ENCODE measurements at regions not wholly inside any gene's neighbourhood (a gene's known extent, or its start where the extent isn't known, plus 50 kb on each side); places are given as distances from the start of the nearest gene placed in this dataset.

DNA sequence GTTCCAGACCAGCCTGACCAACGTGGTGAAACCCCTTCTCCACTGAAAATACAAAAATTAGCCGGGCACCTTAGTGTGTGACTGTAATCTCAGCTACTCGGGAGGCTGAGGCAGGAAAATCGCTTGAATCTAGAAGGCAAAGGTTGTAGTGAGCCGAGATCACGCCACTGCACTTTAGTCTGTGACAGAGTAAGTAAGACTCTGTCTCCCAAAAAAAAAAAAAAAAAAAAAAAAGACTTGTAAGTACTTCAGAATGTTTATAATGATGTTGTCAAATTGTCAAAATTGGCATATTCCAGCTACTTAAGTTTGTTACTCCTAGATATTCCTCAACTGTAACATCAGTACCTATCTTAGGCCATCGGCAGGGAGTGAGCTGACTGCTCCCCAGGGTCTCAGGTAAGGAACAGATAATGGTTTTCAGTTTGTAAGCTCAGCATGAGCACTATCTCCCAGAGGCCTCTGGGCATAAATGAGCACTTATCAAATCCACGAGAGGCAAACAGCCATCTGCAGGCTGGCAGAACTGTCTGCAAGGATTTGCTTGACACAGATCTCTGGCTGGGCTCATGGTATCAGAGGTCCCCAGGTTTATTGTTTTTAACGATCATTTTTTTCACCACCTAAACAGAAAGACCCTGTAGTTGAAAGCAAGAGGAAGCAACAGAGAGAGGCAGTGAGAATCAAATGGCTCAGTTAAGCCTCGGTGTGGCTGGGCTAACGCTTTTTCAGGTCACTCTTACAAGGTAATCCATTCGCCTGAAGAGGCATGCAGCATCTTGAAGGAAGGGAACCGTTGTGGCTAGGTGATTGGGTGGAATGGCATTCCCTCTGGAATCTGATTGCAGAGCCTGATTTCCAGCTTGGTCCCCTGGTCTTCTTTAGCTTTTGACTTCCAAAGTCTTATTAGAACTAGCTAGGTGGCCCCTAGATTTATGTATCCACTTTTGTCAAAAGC, 115.9 kb downstream of the LY86 start:
- DNase-seq (ENCODE audit: extremely low read depth, low read depth, low spot score), result no peak

DNA sequence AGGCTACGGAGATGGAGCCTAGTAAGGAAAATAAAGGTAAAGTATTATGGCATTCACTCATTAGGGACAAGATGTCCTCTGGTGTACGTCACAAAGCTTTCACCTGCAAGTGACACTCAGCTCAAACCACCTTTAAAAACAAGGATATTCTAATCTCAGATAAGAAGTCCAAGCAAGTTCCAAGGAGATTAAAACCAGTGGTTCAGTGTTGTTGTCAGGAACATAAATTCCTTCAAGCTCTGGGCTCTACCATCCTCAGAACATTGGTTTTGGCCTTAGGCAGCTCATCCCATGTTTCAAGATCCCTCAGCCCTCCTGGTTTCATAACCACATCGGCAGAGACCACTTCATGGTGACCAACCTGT, 116.5 kb downstream of the LY86 start:
- DNase-seq (ENCODE audit: extremely low read depth, low read depth, low spot score), result no peak

DNA sequence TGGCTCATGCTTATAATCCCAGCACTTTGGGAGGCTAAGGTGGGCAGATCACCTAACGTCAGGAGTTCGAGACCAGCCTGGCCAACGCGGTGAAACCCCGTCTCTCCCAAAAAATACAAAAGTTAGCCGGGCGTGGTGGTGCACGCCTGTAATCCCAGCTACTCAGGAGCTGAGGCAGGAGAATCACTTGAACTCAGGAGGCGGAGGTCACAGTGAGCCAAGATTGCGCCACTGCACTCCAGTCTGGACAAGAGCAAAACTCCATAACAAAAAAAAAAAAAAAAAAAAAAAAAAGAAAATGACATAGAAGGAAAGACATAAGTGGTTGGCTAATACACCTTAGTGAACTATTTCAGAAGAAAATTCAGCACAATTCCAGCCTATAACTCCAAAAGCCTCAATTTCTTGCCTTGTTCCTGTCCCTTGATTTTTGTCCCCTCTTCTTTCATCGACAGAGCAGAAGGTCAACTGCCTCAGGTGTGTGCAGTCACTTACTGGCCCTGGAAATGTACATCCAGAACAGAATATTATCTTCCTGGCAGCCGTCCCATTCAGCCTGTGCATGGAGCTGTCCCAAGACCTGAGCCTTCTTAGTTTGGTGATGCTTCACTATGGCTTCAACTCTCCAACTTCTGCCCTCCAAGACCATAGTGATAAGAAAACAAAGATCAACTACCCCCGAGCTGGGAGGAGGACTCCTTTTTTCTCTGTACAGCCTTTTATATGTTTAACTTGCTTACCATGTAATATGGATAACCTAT, 117.6 kb downstream of the LY86 start:
- no peak for DNase-seq (ENCODE audit: extremely low read depth, low read depth, low spot score)

DNA sequence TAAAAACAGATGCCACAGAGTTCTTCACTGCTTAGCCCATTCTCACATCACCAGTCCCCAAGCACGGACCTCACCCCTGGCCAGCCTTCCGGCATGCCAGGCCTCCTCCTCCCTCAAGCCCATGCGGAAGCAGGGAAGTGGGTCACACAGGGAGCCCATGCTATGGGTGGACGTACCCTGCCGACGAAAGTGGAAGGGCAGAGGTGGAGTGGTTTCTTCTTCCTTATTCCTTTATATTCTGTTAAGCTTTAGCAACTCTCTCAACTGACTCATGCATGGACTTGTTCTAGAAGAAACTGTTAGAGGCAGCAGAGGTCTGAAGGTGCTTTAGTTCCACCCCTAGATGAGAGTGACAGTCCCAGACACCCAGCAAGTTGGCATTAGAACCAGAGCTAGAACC, 118.6 kb downstream of the LY86 start:
- no peak for DNase-seq (ENCODE audit: extremely low read depth, low read depth, low spot score)

DNA sequence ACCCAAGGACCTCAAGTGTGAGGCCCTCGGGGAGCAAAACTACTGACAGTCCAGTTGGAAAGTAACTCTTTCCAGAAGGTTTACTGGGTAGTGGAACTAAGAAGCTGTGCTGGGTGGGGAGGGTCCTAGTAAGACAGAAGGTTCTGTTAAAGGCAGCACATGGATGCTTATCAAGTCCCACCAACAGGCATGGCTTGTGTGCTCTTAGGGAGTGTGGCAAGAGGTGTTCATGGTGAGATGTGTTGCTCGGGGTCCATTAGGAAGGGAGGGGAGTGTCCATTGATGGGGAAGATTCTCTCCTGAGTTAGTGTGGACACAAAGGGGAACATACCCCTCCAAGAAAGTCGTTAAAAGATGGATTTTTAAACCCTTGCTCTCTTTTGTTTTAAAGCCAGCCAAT, 120.6 kb downstream of the LY86 start:
- no peak for DNase-seq (ENCODE audit: extremely low read depth, low read depth, low spot score)

DNA sequence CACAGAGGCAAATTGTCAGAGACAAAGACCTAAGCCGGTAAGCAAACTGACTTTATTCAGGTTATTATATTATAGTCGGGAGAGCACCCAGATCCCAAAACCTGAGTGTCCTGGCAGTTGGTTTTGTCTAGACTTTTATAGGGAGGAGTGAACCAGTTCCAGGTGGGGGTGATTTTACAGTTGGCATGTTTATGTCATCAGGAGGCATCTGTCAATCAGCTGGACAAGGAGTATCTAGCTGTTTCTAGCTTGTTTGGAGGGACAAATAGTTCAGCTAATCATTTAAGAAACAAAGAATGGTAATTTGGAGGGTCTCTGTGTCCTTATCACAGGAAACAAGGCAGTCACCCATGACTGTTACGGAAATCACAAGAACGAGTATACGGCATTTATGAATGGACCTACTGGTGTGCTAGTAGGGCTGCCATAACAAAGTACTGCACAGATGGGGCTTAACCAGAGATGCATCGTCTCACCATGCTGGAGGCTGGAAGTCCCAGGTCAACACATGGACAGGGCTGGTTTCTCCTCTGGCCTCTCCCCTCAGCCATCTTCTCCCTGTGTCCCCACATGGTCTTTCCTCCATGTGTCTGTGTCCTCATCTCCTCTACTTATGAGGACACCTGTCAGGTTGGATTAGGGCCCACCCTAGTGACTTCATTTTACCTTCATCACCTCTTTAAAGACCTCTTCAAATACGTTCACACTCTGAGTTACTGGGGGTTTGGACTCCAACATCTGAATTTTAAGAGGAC, 122.7 kb downstream of the LY86 start:
- no peak for DNase-seq (ENCODE audit: extremely low read depth, low read depth, low spot score)

DNA sequence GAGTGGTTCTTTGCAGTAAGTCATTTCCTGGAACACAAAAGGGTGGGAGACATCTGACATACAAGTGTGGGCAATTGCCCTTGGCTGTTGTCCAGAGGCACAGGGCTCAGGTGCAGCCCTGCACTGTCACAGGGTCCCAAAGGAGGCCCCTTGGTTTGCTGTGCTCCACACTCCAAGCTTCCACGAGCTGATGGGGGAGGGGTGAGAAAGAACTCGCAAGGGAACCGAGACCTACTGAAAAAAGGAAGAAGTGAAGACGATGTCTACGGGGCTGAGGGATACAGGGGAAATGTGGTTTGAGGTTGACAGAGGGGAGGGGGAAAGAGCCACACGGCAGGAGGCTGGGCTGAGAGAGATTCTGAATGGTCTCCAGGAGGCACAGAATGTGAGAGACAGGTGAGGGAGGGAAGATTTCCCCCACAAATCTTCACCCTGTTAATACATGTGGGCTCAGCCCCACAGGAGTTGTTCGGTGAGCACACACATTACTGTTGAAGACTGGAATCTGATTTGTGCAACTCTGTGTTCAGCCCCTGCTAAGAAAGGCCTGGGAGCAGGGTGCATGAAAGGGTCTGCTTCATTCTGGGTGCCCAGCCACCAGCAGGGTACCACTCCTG, 123.4 kb downstream of the LY86 start:
- no peak for DNase-seq (ENCODE audit: extremely low read depth, low read depth, low spot score)

DNA sequence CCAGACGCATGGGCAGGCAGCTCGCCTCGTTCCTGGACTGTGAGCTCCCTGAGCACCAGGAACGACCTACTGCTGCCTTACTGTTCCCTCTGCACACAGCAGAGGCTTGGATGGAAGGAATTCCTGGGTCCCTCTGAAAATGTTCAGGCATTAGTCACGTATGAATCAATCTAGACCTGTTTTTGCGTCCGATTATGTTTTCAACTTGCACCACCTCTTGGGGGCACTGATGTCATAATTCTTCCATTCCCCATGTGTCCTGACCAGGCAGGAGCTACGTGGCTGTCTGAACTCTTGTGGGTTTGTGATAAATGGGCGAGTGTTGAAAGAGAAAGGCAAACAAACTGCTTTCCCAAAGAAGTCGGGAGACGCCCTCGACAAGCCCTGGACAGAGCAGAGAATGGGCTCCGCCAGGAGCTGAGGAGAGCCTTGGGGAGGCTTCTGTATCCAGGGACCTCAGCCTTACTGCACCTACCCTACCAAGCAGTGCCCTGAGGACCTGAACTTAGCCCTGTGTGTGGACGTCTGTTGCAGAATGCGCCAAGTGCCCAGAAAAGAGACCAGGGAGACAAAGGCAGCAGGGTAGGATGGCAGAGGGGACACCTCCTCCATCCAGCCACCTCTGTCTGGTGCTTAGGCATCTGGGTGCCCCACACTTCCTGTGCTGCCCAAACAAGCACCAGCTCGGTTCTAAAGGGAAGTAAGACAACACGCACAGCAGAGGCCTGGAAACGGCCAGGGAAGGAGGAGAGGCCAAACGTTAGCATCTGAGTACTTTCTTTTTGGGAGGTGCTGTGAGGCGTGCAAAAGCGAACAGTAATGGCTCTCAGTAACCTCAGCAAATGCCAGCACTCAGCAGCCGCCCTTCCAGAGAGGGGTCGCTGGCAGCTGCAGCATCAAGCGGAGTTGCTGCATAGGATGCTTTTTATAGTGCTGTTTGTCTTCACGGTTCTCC, 124.2 kb downstream of the LY86 start:
- no peak for DNase-seq (ENCODE audit: extremely low read depth, low read depth, low spot score)

DNA sequence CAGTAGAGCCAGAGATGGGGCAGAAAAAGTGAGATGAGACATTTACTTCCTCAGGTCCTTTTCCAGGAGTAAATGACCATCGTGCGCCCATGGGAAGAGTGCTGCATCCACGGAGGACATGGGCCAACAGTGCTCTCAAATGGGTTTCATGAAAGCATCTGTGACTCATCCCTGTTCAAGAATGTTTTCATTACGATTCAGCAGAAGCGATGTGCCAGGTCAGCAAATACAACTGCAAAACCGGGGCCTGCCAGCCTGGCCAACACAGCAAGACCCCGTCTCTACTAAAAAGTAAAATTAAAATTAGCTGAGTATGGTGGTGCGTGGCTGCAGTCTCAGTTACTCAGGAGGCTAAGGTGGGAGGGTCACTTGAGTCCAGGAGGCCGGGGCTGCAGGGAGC, 125.1 kb downstream of the LY86 start:
- no peak for DNase-seq (ENCODE audit: extremely low read depth, low read depth, low spot score)

DNA sequence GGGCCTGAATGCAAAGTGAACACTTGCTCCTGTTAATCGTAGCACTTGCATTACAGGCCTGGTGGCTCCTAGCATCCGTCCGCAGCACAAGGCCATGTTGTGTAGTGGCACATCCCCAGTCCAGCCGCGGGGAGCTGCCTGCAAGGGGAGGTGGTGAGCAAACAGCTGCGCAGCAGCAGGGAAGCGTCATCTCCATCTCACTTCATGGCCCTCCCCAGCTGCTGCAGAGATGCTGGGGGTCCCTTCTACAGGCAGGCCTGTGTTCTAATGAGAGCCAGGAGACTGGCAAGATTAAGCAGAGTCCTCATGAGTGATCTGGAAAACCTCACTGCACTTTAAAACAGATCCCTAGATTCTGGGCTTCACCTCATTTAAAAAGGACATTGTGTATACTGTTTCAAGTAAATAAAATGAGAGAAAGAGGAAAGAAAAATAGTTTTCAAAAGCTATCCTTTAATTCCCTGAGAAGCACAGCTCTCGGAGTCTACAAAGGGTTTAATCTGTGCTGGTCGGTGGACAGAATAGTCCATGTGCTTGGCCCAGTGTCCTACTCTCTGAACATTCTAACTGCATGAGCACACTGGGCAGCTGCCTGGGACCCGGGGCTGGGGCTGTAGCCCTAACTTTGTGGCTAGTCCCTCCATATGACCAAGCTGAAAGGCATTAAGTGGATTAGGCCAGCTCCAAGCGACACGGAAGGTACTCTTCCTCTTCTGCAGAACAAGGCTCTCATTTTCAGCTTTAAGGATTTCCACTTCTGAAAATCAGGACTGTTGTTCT, 125.8 kb downstream of the LY86 start:
- DNase-seq (ENCODE audit: extremely low read depth, low read depth, low spot score), result no peak

DNA sequence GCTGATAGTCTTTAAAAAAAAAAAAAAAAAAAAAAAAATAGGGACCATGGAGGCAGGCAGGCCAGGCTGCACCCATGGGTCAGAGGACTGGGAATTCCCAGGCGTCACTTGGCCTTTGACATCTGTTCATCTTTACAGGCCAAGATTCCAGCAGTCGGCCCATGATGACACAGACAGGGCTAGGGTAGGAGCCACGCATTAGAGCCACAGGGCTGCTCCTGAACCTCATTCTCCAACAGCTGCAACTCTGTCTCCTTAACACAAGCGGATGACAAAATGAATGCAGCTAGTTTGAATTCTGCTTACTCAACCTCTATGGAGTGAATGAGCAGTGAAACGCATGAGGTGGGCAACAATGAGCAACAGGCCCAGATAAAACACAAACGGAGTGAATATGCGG, 126.4 kb downstream of the LY86 start:
- DNase-seq (ENCODE audit: extremely low read depth, low read depth, low spot score), result no peak

DNA sequence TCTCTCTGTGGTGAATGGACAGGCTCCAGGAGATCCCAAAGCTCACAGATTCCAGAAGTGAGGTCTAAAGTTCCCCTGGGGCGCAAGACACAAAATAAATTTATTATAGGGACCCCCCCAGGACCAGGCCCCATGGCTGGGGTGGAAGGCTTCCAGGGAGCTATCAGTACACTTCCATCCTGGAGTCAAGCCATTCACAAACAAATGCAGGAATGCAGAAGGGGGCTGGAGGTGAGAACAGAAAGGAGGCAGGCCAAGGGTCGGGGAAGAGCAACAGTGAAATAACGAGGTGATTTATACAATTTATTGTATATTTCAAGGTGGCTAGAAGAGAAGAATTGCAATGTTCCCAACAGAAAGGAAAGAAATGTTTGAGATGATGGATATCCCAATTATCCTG, 126.9 kb downstream of the LY86 start:
- no peak for DNase-seq (ENCODE audit: extremely low read depth, low read depth, low spot score)

DNA sequence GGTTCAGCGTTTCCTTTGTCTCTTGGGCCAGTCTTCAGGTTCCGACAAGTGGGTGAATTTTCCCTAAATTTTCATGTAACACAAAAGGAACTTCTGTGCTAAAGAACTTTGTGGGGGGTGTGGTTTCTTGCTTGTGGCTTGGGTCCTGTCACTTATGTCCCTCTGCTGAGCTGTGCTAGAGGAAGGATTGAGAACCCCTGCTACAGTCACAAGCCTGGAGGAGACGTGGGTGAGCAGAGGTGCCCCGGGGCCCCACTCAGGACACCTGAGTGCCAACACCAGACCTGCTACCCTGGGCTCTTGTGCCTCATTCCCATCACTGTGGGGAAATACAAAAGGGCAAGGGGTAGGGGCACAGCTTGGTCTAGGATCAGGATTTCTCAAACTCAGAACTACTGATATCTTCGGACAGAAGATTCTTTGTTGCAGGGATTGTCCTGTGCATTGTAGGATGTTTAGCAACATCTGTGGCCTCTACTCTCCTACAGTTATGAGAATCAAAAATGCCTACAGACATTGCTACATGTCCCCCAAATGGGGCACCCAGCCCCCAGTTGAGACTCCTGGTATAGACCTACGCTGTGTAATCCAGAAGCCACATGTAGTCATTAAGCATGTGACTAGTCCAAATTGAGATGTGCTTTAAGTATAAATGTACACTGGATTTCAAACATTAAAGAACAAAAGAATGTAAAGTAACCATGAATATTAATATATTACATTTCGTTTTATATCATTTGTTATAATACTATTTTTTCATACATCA, 128.7 kb downstream of the LY86 start:
- DNase-seq (ENCODE audit: extremely low read depth, low read depth, low spot score), result no peak

DNA sequence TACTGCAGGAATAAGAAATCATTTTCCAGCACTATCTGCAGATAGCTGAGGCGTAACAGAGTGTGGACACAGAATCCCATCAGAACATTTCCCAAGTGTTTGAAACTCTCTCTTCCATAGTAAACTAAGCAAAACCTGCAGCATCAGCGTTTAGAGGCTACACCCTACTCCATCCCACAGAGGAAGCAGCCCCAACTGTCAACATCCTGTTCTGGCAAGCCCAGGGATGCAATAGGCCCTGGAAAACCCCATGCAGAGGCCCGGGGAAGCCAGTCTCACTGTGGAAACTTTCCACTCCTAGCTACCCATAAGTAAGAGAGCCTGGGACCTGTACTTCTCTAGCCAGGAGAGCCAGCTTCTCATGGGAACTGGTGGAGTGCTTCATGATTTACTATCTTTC, 129.4 kb downstream of the LY86 start:
- DNase-seq (ENCODE audit: extremely low read depth, low read depth, low spot score), result no peak

DNA sequence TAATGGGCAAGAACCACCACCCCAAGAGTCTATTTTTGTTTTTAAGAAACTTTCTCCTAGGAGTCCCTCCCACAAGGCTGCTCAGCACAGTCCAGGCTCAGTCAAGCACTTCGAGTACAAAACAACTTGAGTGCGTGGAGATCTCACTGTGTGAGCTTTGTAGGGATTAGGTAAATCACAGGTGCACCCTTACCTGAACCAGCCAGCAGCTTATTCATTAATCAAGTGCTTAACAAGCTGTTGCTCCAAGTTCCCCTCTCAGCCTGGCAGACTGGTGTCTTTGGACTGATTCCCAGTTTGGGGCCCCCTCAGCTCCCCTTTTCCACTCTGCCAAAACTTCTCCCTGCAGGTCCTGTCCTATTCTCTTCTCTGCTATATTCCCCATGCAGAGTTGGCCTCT, 133.1 kb downstream of the LY86 start:
- DNase-seq (ENCODE audit: extremely low read depth, low read depth, low spot score), result no peak

DNA sequence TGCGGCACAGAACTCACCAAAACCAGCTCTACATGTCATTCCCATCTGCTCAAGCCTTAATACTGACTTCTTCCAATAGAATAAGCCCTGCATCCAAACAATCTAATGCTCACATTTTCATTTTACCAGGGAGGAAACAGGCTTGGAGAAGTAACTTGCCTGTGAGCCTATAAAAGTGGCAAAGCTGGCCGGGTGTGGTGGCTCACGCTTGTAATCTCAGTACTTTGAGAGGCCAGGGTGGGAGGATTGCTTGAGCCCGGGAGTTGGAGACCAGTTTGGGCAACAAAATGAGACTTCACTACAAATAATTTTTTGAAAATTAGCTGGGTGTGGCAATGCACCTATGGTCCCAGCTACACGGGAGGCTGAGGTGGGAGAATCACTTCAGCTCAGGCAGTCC, 133.7 kb downstream of the LY86 start:
- no peak for DNase-seq (ENCODE audit: extremely low read depth, low read depth, low spot score)

DNA sequence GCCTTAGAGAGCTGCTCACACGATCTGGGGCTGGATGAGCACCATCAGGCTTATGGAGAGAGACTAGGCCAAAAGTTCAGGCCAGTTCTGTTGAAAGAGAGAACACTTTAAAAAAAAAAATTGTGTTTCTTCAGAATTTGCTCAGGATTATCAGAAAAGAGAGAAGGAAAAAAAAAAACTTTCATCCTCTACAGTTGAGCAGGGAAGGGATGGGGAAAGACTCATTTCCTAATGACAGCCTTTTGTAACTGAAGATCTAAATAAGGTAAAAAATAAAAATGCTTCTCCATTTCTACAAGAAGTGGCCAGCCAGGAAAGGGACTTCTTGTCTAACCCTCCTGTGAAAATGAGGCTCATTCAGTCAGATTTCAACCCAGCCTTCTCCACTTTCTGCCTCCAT, 134.8 kb downstream of the LY86 start:
- DNase-seq (ENCODE audit: extremely low read depth, low read depth, low spot score), result no peak

DNA sequence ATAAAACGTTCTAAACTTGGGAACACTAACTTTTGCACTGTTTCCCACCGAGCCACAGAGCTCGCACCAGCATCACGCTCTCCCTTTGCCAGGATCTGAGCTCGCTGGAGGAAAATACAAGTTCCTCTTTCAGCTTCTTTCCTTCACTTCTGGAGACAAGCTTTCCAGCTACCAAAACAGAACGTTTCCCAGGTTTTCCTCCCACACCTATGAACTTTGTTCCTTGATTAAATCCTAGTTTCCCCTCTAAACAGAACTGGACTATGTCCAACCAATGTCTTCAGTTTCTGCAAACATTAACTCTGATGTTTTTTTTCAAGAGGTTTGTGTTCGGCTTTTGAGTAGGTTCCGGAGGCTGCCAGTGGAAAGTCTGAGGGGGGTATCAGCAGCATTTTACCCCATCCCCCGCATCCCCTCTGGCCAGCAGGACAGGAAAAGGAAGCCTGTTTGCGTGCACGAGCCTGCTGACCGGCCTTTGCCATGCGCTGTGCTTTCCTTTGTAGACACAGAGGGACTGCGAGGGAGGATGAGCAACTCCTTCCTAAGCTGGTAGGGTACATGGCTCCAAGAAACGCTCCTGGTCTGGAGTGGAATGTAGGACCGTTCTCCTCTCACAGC, 135.5 kb downstream of the LY86 start:
- DNase-seq (ENCODE audit: extremely low read depth, low read depth, low spot score), result peak; percentile 72
